GM12878 (cell line): ENCODE measurements at regions not wholly inside any gene's neighbourhood (a gene's known extent, or its start where the extent isn't known, plus 50 kb on each side); places are given as distances from the start of the nearest gene placed in this dataset.

Source experiments
- CREB1 ChIP-seq: IDR thresholded peaks from 2 replicates; pipeline ENCODE4 v1.6.1; 2012; ENCODE audit warnings: low read depth, mild to moderate bottlenecking, inconsistent platforms
- CTCF ChIP-seq, 3 experiments: IDR thresholded peaks in 2 of 3; conservative IDR thresholded peaks in 1 of 3; 2 replicates each; pipeline ENCODE4 v1.5.1; 2011; ENCODE audit warnings: low read depth in 3 of 3, low read length in 3 of 3, mild to moderate bottlenecking in 3 of 3, control low read depth in 2 of 3, moderate library complexity in 2 of 3, inconsistent platforms in 1 of 3, mixed read lengths in 1 of 3; ENCODE audit not compliant: control insufficient read depth in 2 of 3, insufficient read depth in 1 of 3; ENCODE audit errors: extremely low read depth in 1 of 3
- EP300 ChIP-seq, 2 experiments: fragments of 150-350 bp in 1 of 2; IDR thresholded peaks; 2 replicates each; pipeline ENCODE4 v1.6.1; 2011 to 2012; ENCODE audit warnings: low read depth in 2 of 2, low read length in 2 of 2, borderline replicate concordance in 1 of 2, improper control_type of control experiment in 1 of 2, inconsistent platforms in 1 of 2; ENCODE audit not compliant: control insufficient read depth in 1 of 2
- GABPA ChIP-seq: IDR thresholded peaks from 2 replicates; pipeline ENCODE4 v1.6.1; 2014; ENCODE audit warnings: antibody characterized with exemption, low read depth, mild to moderate bottlenecking, inconsistent platforms
- GATAD2B ChIP-seq: fragments of 450-650 bp; conservative IDR thresholded peaks from 2 replicates; pipeline ENCODE4 v1.6.1; 2017; ENCODE audit warnings: low read depth, mild to moderate bottlenecking, moderate library complexity
- NFYB ChIP-seq: IDR thresholded peaks from 2 replicates; pipeline ENCODE4 v1.6.1; 2011; ENCODE audit warnings: low read depth, mild to moderate bottlenecking, low read length, improper control_type of control experiment, moderate library complexity; ENCODE audit not compliant: insufficient read depth
- POLR2A ChIP-seq: IDR thresholded peaks from 2 replicates; pipeline ENCODE4 v1.6.1; 2011; ENCODE audit warnings: low read depth, mild to moderate bottlenecking, low read length
- POLR2AphosphoS5 ChIP-seq: IDR thresholded peaks from 2 replicates; pipeline ENCODE4 v1.6.1; 2011; ENCODE audit warnings: mild to moderate bottlenecking, low read length, inconsistent platforms
- RAD51 ChIP-seq: fragments of 450-650 bp; IDR thresholded peaks from 2 replicates; pipeline ENCODE4 v1.6.1; 2016; ENCODE audit warnings: moderate library complexity, mild to moderate bottlenecking, inconsistent platforms
- RCOR1 ChIP-seq: conservative IDR thresholded peaks from 2 replicates; pipeline ENCODE4 v1.6.1; 2012; ENCODE audit warnings: low read depth, low read length, improper control_type of control experiment
- ZNF24 ChIP-seq: fragments of 450-650 bp; IDR thresholded peaks from 2 replicates; pipeline ENCODE4 v1.6.1; 2017; ENCODE audit warnings: antibody characterized with exemption, mild to moderate bottlenecking
- TF ChIP-seq, protein P1 (sequence below): IDR thresholded peaks from 2 replicates; pipeline ENCODE4 v1.6.1; 2011; ENCODE audit warnings: borderline replicate concordance, low read depth, mild to moderate bottlenecking, moderate library complexity, low read length; ENCODE audit not compliant: insufficient read depth, poor library complexity, severe bottlenecking

DNA sequence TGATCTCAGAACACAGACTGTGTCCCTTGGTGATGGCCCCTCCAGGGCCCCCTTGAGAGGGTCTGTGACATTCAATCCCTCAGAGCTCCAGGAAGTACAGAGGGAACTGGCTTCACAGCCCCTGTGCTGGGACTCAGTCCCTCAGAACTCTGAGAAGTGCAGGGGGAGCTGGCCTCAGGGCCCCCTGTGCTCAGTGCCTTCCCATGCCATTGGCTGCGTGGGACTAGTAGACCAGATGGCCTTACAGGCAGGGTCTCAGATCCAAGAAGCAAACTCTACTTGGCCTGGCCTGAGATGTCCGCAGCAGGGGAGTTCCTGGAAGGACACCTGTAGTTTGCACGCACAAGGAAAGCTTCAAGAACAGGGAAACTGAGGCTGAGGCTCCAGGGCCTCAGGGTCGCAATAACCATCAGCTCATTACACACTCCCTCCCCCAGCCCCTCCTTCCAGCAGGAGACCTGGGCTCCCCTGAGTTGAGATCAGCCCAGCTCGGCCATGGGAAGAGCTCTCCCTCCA, 138.4 kb downstream of the BRD1 start:
- TF ChIP-seq CTCF (IDR thresholded peaks at IDR 0.05 in 2 of 3, conservative IDR thresholded peaks at IDR 0.05 in 1 of 3; ENCODE audit: control insufficient read depth in 2 of 3, extremely low read depth in 1 of 3, insufficient read depth in 1 of 3, low read depth in 3 of 3, low read length in 3 of 3), result no peak
- no peak for TF ChIP-seq ZNF24
- no peak for TF ChIP-seq NFYB
- TF ChIP-seq POLR2A, result no peak
- no peak for TF ChIP-seq RCOR1
- TF ChIP-seq EP300 (IDR thresholded peaks at IDR 0.05; ENCODE audit: borderline replicate concordance in 1 of 2, control insufficient read depth in 1 of 2, low read depth in 2 of 2, low read length in 2 of 2), result no peak
- TF ChIP-seq RAD51, result no peak
- no peak for TF ChIP-seq POLR2AphosphoS5
- no peak for TF ChIP-seq CREB1
- no peak for TF ChIP-seq GABPA
- TF ChIP-seq, protein P1, sequence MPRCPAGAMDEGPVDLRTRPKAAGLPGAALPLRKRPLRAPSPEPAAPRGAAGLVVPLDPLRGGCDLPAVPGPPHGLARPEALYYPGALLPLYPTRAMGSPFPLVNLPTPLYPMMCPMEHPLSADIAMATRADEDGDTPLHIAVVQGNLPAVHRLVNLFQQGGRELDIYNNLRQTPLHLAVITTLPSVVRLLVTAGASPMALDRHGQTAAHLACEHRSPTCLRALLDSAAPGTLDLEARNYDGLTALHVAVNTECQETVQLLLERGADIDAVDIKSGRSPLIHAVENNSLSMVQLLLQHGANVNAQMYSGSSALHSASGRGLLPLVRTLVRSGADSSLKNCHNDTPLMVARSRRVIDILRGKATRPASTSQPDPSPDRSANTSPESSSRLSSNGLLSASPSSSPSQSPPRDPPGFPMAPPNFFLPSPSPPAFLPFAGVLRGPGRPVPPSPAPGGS, result no peak
- TF ChIP-seq GATAD2B, result no peak
